Breast epithelium (tissue), 3 donors: ENCODE measurements at regions not wholly inside any gene's neighbourhood (a gene's known extent, or its start where the extent isn't known, plus 50 kb on each side); places are given as distances from the start of the nearest gene placed in this dataset.

Experiments used
- CTCF ChIP-seq, 3 donors: fragments of 450-650 bp; IDR thresholded peaks; one replicate each; pipeline ENCODE4 v1.5.1; 2016 to 2017; ENCODE audit warnings: antibody characterized with exemption in 3 of 3, mild to moderate bottlenecking in 3 of 3, moderate library complexity in 3 of 3
- POLR2A ChIP-seq: fragments of 450-650 bp; IDR thresholded peaks from one replicate; pipeline ENCODE4 v1.6.1; 2016; ENCODE audit warnings: antibody characterized with exemption, mild to moderate bottlenecking, moderate library complexity
- POLR2AphosphoS5 ChIP-seq, 3 donors: sonication (generic); formaldehyde crosslinking; IDR thresholded peaks; one replicate each; pipeline ENCODE4 v1.6.1; 2017; ENCODE audit warnings: antibody characterized with exemption in 3 of 3

GRCh38 chr16:85461022-85461813, 151.9 kb upstream of the GSE1 start:
- no peak for TF ChIP-seq CTCF (IDR thresholded peaks at IDR 0.05)
- peak in 1 of 3 donors; percentile 70 for TF ChIP-seq POLR2AphosphoS5 (IDR thresholded peaks at IDR 0.05)
- no peak for TF ChIP-seq POLR2A
